ENCODE measurements at regions not wholly inside any gene's neighbourhood (a gene's known extent, or its start where the extent isn't known, plus 50 kb on each side); places are given as distances from the start of the nearest gene placed in this dataset.

- H3K36me3 ChIP-seq = no peaks in the 10 kb centered on the region
- H3K4me3 ChIP-seq (ENCODE audit: low read depth, low read length) = no peak overlapping the region
Measured at GRCh38 chr5:174655351-174655750, 69.0 kb upstream of the MSX2 start.

GRCh38 chr5:174664180-174664850 is 60.1 kb upstream of the MSX2 start:
- Histone ChIP-seq H3K27me3 (ENCODE audit: insufficient read depth, low read depth, severe bottlenecking) (peaks cover 77% of the 10 kb centered on the region), H3K27ac (no peak overlapping the region), H3K36me3 (no peaks in the 10 kb centered on the region), H3K4me3 (ENCODE audit: low read depth, low read length) (no peak overlapping the region), H3K9me3 (ENCODE audit: severe bottlenecking) (no peaks in the 10 kb centered on the region)
- DNase-seq = no peak
- no peak for TF ChIP-seq CTCF (IDR thresholded peaks at IDR 0.05; ENCODE audit: low read depth, low read length)

More at GRCh38 chr5:174655351-174655750, 69.0 kb upstream of the MSX2 start:
- no peak overlapping the region for H3K27ac ChIP-seq
- no peak for DNase-seq
- no peaks in the 10 kb centered on the region for H3K9me3 ChIP-seq (ENCODE audit: severe bottlenecking)
- TF ChIP-seq CTCF (IDR thresholded peaks at IDR 0.05; ENCODE audit: low read depth, low read length) = no peak
- peaks cover 70% of the 10 kb centered on the region for H3K27me3 ChIP-seq (ENCODE audit: insufficient read depth, low read depth, severe bottlenecking)

- no peaks in the 10 kb centered on the region for H3K9me3 ChIP-seq (ENCODE audit: severe bottlenecking)
- DNase-seq = no peak
- H3K4me3 ChIP-seq (ENCODE audit: low read depth, low read length) = no peak overlapping the region
- H3K36me3 ChIP-seq = no peaks in the 10 kb centered on the region
- H3K27ac ChIP-seq = no peak overlapping the region
- no peak for TF ChIP-seq CTCF (IDR thresholded peaks at IDR 0.05; ENCODE audit: low read depth, low read length)
- H3K27me3 ChIP-seq (ENCODE audit: insufficient read depth, low read depth, severe bottlenecking) = peaks cover 80% of the 10 kb centered on the region
Measured at GRCh38 chr5:174665347-174665746, 59.0 kb upstream of the MSX2 start.

DNA sequence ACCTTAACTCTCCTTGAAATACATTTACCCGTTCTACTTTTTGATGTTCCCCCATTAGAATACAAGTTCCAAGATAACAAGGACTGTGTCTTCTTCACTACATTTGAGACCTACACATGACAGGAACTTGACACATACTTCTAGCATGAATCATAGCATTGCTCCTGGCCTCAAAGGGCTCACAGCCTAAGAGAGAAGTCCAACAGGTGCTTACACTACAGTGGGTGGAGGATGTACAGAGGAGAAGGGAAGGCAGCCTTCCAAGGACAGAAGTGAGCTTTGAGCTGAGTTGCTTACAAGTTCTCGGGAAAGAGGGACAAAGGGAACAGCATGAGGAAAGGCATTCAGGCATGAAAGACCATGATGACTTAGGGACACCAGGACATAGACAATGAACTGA is 56.9 kb upstream of the MSX2 start:
- no peaks in the 10 kb centered on the region for H3K36me3 ChIP-seq
- TF ChIP-seq CTCF (IDR thresholded peaks at IDR 0.05; ENCODE audit: low read depth, low read length) = no peak
- no peak overlapping the region for H3K27ac ChIP-seq
- H3K4me3 ChIP-seq (ENCODE audit: low read depth, low read length) = no peak overlapping the region
- H3K27me3 ChIP-seq (ENCODE audit: insufficient read depth, low read depth, severe bottlenecking) = peaks cover 83% of the 10 kb centered on the region
- no peaks in the 10 kb centered on the region for H3K9me3 ChIP-seq (ENCODE audit: severe bottlenecking)
- no peak for DNase-seq

- Histone ChIP-seq H3K9me3 (ENCODE audit: severe bottlenecking) (no peaks in the 10 kb centered on the region), H3K27ac (no peak overlapping the region), H3K36me3 (no peaks in the 10 kb centered on the region), H3K4me3 (ENCODE audit: low read depth, low read length) (no peak overlapping the region), H3K27me3 (ENCODE audit: insufficient read depth, low read depth, severe bottlenecking) (peaks cover 82% of the 10 kb centered on the region)
- no peak for TF ChIP-seq CTCF (IDR thresholded peaks at IDR 0.05; ENCODE audit: low read depth, low read length)
- no peak for DNase-seq
Measured at GRCh38 chr5:174668349-174668748, 56.0 kb upstream of the MSX2 start.
